Right lobe of liver (tissue), 6 donors: ENCODE measurements at regions not wholly inside any gene's neighbourhood (a gene's known extent, or its start where the extent isn't known, plus 50 kb on each side); places are given as distances from the start of the nearest gene placed in this dataset.

Experiments
- ATAC-seq, 4 donors: fragments of 200-7000 bp; cut with Tn5 transposase; one replicate each; pipeline ENCODE4 v1.9.1; 2020; ENCODE audit warnings: mild to moderate bottlenecking in 4 of 4, moderate library complexity in 4 of 4
- DNase-seq, 3 donors: peaks; one replicate each; pipeline ENCODE4 v3.0.0-alpha.2; 2020
- H3K27ac ChIP-seq, 3 donors: fragments of 200-600 bp; one replicate each; pipeline ENCODE4 v1.8.0; 2022
- H3K27me3 ChIP-seq, 2 donors: fragments of 200-600 bp; one replicate each; pipeline ENCODE4 v1.8.0; 2022
- H3K36me3 ChIP-seq, 4 donors: fragments of 200-600 bp; sonication (generic) in 1 of 4; one replicate each; pipeline versions ENCODE4 v1.5.1 to v1.8.0; 2017 to 2022; ENCODE audit warnings: control low read depth in 1 of 4
- H3K4me1 ChIP-seq, 4 donors: fragments of 200-600 bp; sonication (generic) in 1 of 4; one replicate each; pipeline versions ENCODE4 v1.5.1 to v1.8.0; 2017 to 2022; ENCODE audit warnings: control low read depth in 1 of 4
- H3K4me3 ChIP-seq, 3 donors: fragments of 200-600 bp; one replicate each; pipeline ENCODE4 v1.8.0; 2022
- H3K9me3 ChIP-seq, 4 donors: fragments of 200-600 bp; sonication (generic) in 1 of 4; one replicate each; pipeline versions ENCODE4 v1.5.1 to v1.8.0; 2017 to 2022; ENCODE audit warnings: control low read depth in 1 of 4
- CTCF ChIP-seq, 4 donors: fragments of 200-600 bp in 3 of 4; fragments of 450-650 bp in 1 of 4; IDR thresholded peaks; one replicate each; pipeline versions ENCODE4 v1.5.1 to v1.8.0; 2016 to 2022; ENCODE audit warnings: antibody characterized with exemption in 4 of 4, mild to moderate bottlenecking in 2 of 4
- POLR2A ChIP-seq: fragments of 450-650 bp; IDR thresholded peaks from one replicate; pipeline ENCODE4 v1.6.1; 2017; ENCODE audit warnings: antibody characterized with exemption, mild to moderate bottlenecking
- WGBS: methylation state at CpG from one replicate; pipeline ENCODE4 v1.1.6; 2018; ENCODE audit warnings: low coverage, low lambda C conversion rate; ENCODE audit not compliant: insufficient coverage; ENCODE audit errors: missing lambda C conversion rate; 5-methylcytosine and 5-hydroxymethylcytosine counted together
- intact Hi-C, 2 donors: fragments of 100-400 bp; cut with DNase I; formaldehyde crosslinking; loops; one replicate each; pipeline versions ENCODE4 v1.11.2 to v1.14.1; 2022
- donor health status: DM: no; HTN: yes; CAD: no.
- donor health status: DM: no; HTN: no; CAD: no.
- donor health status: DM: no; HTN: no; CAD: no.
- donor health status: DM: no; HTN: yes; CAD: no.
- donor health status: DM: no; HTN: yes; CAD: no.

- Histone ChIP-seq H3K27ac (peak overlapping the region; percentile 82 to 94 (median 87)), H3K27me3 (no peaks in the 10 kb centered on the region), H3K4me1 (peaks cover 0 to 12% (median 0%) of the 10 kb centered on the region in 4 donors), H3K9me3 (no peaks in the 10 kb centered on the region), H3K36me3 (no peaks in the 10 kb centered on the region), H3K4me3 (peak overlapping the region; percentile 47 to 60 (median 53))
- peak; percentile 62 to 78 (median 71) for ATAC-seq
- peak; percentile 78 to 87 (median 81) for DNase-seq
- WGBS = under 1% methylated on average over 19 of the region's 44 CpGs
- TF ChIP-seq CTCF (IDR thresholded peaks at IDR 0.05) (peak; percentile 16 to 38 (median 38)), POLR2A (peak; percentile 77)
- intact Hi-C loops = no loop called here
Measured at GRCh38 chr6:26216886-26217713, 129.9 kb downstream of the HFE start.

- WGBS = 5% methylated on average over 10 of the region's 10 CpGs
- H3K9me3 ChIP-seq = no peaks in the 10 kb centered on the region
- H3K36me3 ChIP-seq = no peaks in the 10 kb centered on the region
- no peaks in the 10 kb centered on the region for H3K27me3 ChIP-seq
- H3K4me3 ChIP-seq = peak overlapping the region; percentile 47 to 60 (median 53)
- intact Hi-C loops = no loop called here
- no peak for ATAC-seq
- peaks cover 0 to 12% (median 0%) of the 10 kb centered on the region in 4 donors for H3K4me1 ChIP-seq
- TF ChIP-seq CTCF (IDR thresholded peaks at IDR 0.05) (no peak), POLR2A (no peak)
- no peak for DNase-seq
- peak overlapping the region; percentile 82 to 94 (median 87) for H3K27ac ChIP-seq
Measured at GRCh38 chr6:26217714-26218075, 130.5 kb downstream of the HFE start.

GRCh38 chr6:26218824-26219223, 131.6 kb downstream of the HFE start:
- Histone ChIP-seq H3K27me3 (no peaks in the 10 kb centered on the region), H3K27ac (no peak overlapping the region), H3K9me3 (no peaks in the 10 kb centered on the region), H3K4me1 (peaks cover 0 to 12% (median 0%) of the 10 kb centered on the region in 4 donors), H3K4me3 (no peak overlapping the region), H3K36me3 (no peaks in the 10 kb centered on the region)
- intact Hi-C loops = no loop called here
- TF ChIP-seq POLR2A (no peak), CTCF (IDR thresholded peaks at IDR 0.05) (no peak)
- WGBS = 56% methylated on average over 2 of the region's 2 CpGs
- DNase-seq (no peak), ATAC-seq (no peak)

GRCh38 chr6:26220145-26220970, 133.1 kb downstream of the HFE start:
- ATAC-seq (no peak), DNase-seq (no peak)
- H3K4me3 ChIP-seq = no peak overlapping the region
- TF ChIP-seq CTCF (IDR thresholded peaks at IDR 0.05) (no peak), POLR2A (no peak)
- H3K9me3 ChIP-seq = peaks cover 0 to 4% (median 0%) of the 10 kb centered on the region in 4 donors
- no peaks in the 10 kb centered on the region for H3K27me3 ChIP-seq
- H3K27ac ChIP-seq = no peak overlapping the region
- 77% methylated on average over 5 of the region's 5 CpGs for WGBS
- H3K36me3 ChIP-seq = no peaks in the 10 kb centered on the region
- peaks cover 0 to 9% (median 0%) of the 10 kb centered on the region in 4 donors for H3K4me1 ChIP-seq
- intact Hi-C loops = loop anchor here in 1 of 2 donors (10.0 kb wide), 1 partner anchor 64 kb away; a partner anchor contains a TSS
